Activated B cell treated with CpG ODN at 0.5 μM for 24 hours (primary cell): ENCODE measurements at regions not wholly inside any gene's neighbourhood (a gene's known extent, or its start where the extent isn't known, plus 50 kb on each side); places are given as distances from the start of the nearest gene placed in this dataset.
"Not testable (repeated sequence)": the region's sequence is repeated elsewhere in the genome, so short reads cannot be mapped to it uniquely, and the experiment has no call there.

ENCODE experiments used
- ATAC-seq: fragments of 200-7000 bp; cut with Tn5 transposase; one replicate; pipeline ENCODE4 v1.10.0; 2021; ENCODE audit warnings: low read depth, mild to moderate bottlenecking, moderate library complexity
- CTCF ChIA-PET: fragments of 350-600 bp; sonication (Branson Sonifier 250); formaldehyde crosslinking; loops from one replicate; lab custom pipeline; 2021; ENCODE audit warnings: antibody characterized with exemption; lab: Charles Lee
- POLR2A ChIA-PET: fragments of 350-600 bp; sonication (Branson Sonifier 250); formaldehyde crosslinking; loops from one replicate; lab custom pipeline; 2021; ENCODE audit warnings: antibody characterized with exemption; lab: Charles Lee
- DNase-seq: peaks from one replicate; pipeline ENCODE4 v3.0.0; 2022
- H3K27ac Mint-ChIP-seq: one replicate; pipeline ENCODE4 v1.8.0; 2020; ENCODE audit warnings: mixed read lengths
- H3K27me3 Mint-ChIP-seq: one replicate; pipeline ENCODE4 v1.8.0; 2021; ENCODE audit warnings: mixed read lengths
- H3K36me3 Mint-ChIP-seq: one replicate; pipeline ENCODE4 v1.8.0; 2021; ENCODE audit warnings: low read depth, mixed read lengths
- H3K4me1 Mint-ChIP-seq: one replicate; pipeline ENCODE4 v1.8.0; 2021; ENCODE audit warnings: mixed read lengths
- H3K4me3 Mint-ChIP-seq: one replicate; pipeline ENCODE4 v1.8.0; 2020; ENCODE audit warnings: mild to moderate bottlenecking, mixed read lengths
- H3K9me3 Mint-ChIP-seq: one replicate; pipeline ENCODE4 v1.8.0; 2020; ENCODE audit warnings: mixed read lengths
- intact Hi-C: fragments of 100-400 bp; cut with micrococcal nuclease; formaldehyde crosslinking; loops from one replicate; pipeline ENCODE4 v1.15.1; 2024
- TF ChIP-seq, protein P1 (sequence below): fragments of 200-600 bp; IDR thresholded peaks from one replicate; pipeline ENCODE4 v1.8.0; 2022; ENCODE audit warnings: antibody characterized with exemption, mild to moderate bottlenecking

- POLR2A ChIA-PET: no interaction called here
- H3K27ac Mint-ChIP-seq: no peak overlapping the region
- H3K36me3 Mint-ChIP-seq: no peaks in the 10 kb centered on the region
- no peaks in the 10 kb centered on the region for H3K9me3 Mint-ChIP-seq
- intact Hi-C loops: no loop called here
- no peak for ATAC-seq
- TF ChIP-seq, protein P1, sequence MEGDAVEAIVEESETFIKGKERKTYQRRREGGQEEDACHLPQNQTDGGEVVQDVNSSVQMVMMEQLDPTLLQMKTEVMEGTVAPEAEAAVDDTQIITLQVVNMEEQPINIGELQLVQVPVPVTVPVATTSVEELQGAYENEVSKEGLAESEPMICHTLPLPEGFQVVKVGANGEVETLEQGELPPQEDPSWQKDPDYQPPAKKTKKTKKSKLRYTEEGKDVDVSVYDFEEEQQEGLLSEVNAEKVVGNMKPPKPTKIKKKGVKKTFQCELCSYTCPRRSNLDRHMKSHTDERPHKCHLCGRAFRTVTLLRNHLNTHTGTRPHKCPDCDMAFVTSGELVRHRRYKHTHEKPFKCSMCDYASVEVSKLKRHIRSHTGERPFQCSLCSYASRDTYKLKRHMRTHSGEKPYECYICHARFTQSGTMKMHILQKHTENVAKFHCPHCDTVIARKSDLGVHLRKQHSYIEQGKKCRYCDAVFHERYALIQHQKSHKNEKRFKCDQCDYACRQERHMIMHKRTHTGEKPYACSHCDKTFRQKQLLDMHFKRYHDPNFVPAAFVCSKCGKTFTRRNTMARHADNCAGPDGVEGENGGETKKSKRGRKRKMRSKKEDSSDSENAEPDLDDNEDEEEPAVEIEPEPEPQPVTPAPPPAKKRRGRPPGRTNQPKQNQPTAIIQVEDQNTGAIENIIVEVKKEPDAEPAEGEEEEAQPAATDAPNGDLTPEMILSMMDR: no peak
- no peak overlapping the region for H3K4me3 Mint-ChIP-seq
- H3K4me1 Mint-ChIP-seq: no peaks in the 10 kb centered on the region
- CTCF ChIA-PET: no interaction called here
- DNase-seq: no peak
- peaks cover 2% of the 10 kb centered on the region for H3K27me3 Mint-ChIP-seq
These were observed 235.3 kb upstream of the PLXNA2 start for GRCh38 chr1:208479435-208479834.

- intact Hi-C loops: no loop called here
- H3K27ac Mint-ChIP-seq: no peak overlapping the region
- ChIA-PET CTCF (no interaction called here), POLR2A (no interaction called here)
- peaks cover 2% of the 10 kb centered on the region for H3K27me3 Mint-ChIP-seq
- ATAC-seq (no peak), DNase-seq (no peak)
- no peak overlapping the region for H3K4me3 Mint-ChIP-seq
- H3K36me3 Mint-ChIP-seq: no peaks in the 10 kb centered on the region
- no peaks in the 10 kb centered on the region for H3K4me1 Mint-ChIP-seq
- H3K9me3 Mint-ChIP-seq: peaks cover 3% of the 10 kb centered on the region
- TF ChIP-seq, protein P1: no peak
These were observed 241.3 kb upstream of the PLXNA2 start for GRCh38 chr1:208485512-208485911.

DNA sequence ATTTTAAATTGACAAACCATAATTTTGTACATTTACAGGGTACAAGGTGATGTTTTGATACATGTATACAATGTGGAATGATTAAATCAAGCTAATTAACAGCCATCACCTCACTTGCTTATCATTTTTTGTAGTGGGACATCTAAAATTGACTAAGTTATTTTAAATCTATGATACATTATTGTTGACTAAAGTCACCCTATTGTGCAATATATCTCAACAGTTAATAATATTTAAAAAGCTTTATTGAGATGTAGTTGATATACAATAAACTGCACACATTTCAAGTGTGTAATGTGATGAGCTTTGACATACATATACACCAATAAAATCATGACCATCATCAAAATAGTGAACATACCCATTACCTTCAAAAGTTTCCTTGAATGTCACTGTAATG lies 242.5 kb upstream of the PLXNA2 start:
- no peak for DNase-seq
- no peak overlapping the region for H3K4me3 Mint-ChIP-seq
- H3K27me3 Mint-ChIP-seq: peaks cover 2% of the 10 kb centered on the region
- H3K9me3 Mint-ChIP-seq: peaks cover 3% of the 10 kb centered on the region
- POLR2A ChIA-PET: no interaction called here
- no peaks in the 10 kb centered on the region for H3K4me1 Mint-ChIP-seq
- H3K36me3 Mint-ChIP-seq: no peaks in the 10 kb centered on the region
- TF ChIP-seq, protein P1: no peak
- CTCF ChIA-PET: no interaction called here
- H3K27ac Mint-ChIP-seq: no peak overlapping the region
- no peak for ATAC-seq
- intact Hi-C loops: no loop called here

GRCh38 chr1:208488432-208488831 lies 244.2 kb upstream of the PLXNA2 start:
- H3K9me3 Mint-ChIP-seq, ATAC-seq, intact Hi-C loops, DNase-seq, H3K4me3 Mint-ChIP-seq, CTCF ChIA-PET, H3K36me3 Mint-ChIP-seq, H3K4me1 Mint-ChIP-seq, POLR2A ChIA-PET, H3K27ac Mint-ChIP-seq, H3K27me3 Mint-ChIP-seq: not testable (repeated sequence)

GRCh38 chr1:208496467-208497371 lies 252.5 kb upstream of the PLXNA2 start:
- TF ChIP-seq, protein P1: no peak

More at GRCh38 chr1:208496467-208497371, 252.5 kb upstream of the PLXNA2 start:
- H3K4me3 Mint-ChIP-seq: no peak overlapping the region
- CTCF ChIA-PET: no interaction called here
- ATAC-seq (no peak), DNase-seq (no peak)
- no peaks in the 10 kb centered on the region for H3K4me1 Mint-ChIP-seq
- no peaks in the 10 kb centered on the region for H3K9me3 Mint-ChIP-seq
- POLR2A ChIA-PET: no interaction called here
- peaks cover 12% of the 10 kb centered on the region for H3K27me3 Mint-ChIP-seq
- intact Hi-C loops: no loop called here
- no peaks in the 10 kb centered on the region for H3K36me3 Mint-ChIP-seq
- no peak overlapping the region for H3K27ac Mint-ChIP-seq
